ENCODE measurements at regions not wholly inside any gene's neighbourhood (a gene's known extent, or its start where the extent isn't known, plus 50 kb on each side); places are given as distances from the start of the nearest gene placed in this dataset.

DNA sequence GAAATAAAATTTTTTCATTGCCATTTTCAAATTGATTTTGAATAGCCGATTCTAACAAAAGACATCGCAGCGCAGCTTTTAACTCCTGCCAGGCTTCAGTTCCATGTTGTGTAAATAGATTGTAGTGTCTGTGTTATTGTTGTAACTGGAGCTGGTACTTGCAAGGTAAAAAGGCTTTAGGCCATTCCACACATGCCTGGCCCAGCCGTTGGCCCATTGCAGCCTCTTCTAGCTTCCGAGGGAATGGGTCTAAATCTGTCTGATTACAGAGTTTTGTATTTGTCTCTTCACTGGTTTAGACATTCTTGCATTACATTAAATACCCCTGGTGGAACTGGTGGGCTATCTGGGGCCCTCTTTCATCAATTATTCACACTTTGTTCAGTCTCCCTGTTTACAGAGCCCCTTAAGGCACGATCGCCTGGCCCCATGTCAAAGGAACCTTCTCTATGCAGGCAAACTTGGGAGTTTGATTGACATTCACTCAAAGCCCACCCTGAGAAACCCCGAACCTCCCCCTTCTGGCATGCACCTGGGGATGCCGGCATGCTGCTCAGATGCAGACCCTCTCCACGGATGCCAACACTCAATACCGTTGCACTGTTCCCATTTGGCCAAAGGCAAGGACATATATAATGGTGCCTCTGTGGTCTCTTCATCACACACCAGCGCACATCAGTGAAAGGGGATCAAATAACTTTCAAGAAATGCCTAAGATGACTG lies 281.7 kb upstream of the IRX2 start:
- TF ChIP-seq, protein P1, sequence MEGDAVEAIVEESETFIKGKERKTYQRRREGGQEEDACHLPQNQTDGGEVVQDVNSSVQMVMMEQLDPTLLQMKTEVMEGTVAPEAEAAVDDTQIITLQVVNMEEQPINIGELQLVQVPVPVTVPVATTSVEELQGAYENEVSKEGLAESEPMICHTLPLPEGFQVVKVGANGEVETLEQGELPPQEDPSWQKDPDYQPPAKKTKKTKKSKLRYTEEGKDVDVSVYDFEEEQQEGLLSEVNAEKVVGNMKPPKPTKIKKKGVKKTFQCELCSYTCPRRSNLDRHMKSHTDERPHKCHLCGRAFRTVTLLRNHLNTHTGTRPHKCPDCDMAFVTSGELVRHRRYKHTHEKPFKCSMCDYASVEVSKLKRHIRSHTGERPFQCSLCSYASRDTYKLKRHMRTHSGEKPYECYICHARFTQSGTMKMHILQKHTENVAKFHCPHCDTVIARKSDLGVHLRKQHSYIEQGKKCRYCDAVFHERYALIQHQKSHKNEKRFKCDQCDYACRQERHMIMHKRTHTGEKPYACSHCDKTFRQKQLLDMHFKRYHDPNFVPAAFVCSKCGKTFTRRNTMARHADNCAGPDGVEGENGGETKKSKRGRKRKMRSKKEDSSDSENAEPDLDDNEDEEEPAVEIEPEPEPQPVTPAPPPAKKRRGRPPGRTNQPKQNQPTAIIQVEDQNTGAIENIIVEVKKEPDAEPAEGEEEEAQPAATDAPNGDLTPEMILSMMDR (IDR thresholded peaks at IDR 0.05 in 4 of 5, conservative IDR thresholded peaks at IDR 0.05 in 1 of 5) = no peak
- TF ChIP-seq POLR2A (IDR thresholded peaks at IDR 0.05) = no peak
- in situ Hi-C loops (cut with MboI; ENCODE audit: low sequenced_read_pairs in 4 of 4) = no loop called here
- Histone ChIP-seq H3K27me3 (no peaks in the 10 kb centered on the region), H3K36me3 (no peaks in the 10 kb centered on the region), H3K4me3 (no peak overlapping the region), H3K27ac (no peak overlapping the region), H3K9me3 (no peaks in the 10 kb centered on the region), H3K4me1 (no peaks in the 10 kb centered on the region)
- ATAC-seq (no peak), DNase-seq (no peak)
- intact Hi-C loops (cut with DNase I; ENCODE audit: low total_unique reads) = no loop called here

DNA sequence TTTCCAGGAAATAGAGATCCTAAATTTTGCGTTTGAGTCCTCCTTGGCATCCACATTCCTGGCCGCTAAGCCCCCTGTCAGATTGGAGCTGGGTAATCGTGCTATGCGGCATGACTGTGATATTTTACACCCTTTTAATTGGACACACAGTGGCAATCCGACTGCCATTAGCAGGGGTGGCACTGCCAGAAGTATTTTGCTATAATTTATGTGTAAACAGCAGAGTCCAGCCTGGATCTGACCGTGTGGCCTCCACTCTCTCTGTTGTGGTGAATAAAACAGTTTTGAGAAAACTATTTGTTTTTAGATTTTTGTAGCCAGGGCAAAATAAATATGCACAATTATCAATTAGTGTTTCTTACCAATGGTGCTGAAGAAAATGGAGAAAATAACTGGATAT lies 281.0 kb upstream of the IRX2 start:
- no peak for TF ChIP-seq POLR2A (IDR thresholded peaks at IDR 0.05)
- TF ChIP-seq, protein P1 (IDR thresholded peaks at IDR 0.05 in 4 of 5, conservative IDR thresholded peaks at IDR 0.05 in 1 of 5) = no peak
- DNase-seq = no peak
- intact Hi-C loops (cut with DNase I; ENCODE audit: low total_unique reads) = no loop called here

DNA sequence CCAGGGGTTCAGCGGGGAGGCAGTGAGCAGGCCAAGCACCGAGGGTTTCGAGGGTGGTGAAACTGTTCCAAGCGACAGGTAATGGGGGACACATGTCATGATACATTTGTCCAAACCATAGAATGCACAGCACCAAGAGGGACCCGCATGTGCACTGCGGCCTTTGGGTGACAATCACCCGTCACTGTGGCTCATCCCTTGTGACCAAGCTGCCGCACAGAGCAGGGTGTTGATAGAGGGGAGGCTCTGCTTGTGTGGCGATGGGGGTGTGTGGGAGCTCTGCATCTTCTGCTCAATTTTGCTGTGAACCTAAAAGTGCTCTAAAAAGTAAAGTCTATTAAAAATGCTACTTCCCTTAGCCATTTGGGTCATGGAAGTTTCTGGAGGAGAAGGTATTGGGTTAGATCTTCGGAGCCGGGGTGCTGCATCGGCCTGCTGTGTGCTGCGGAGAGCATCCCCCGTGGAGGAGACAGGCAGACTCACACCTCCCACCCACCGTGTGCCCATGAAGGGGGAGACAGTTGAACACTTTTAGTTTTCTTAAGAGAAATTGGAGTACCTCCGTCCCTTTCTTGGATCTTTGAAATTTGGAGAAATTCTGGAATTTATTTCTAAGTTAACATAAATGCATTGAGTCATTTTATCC lies 280.4 kb upstream of the IRX2 start:
- intact Hi-C loops (cut with DNase I; ENCODE audit: low total_unique reads) (no loop called here), in situ Hi-C loops (cut with MboI; ENCODE audit: low sequenced_read_pairs in 4 of 4) (no loop called here)

More for the DNA sequence above, 281.0 kb upstream of the IRX2 start:
- Histone ChIP-seq H3K4me3 (no peak overlapping the region), H3K27me3 (no peaks in the 10 kb centered on the region), H3K27ac (no peak overlapping the region), H3K4me1 (no peaks in the 10 kb centered on the region), H3K9me3 (no peaks in the 10 kb centered on the region), H3K36me3 (no peaks in the 10 kb centered on the region)
- in situ Hi-C loops (cut with MboI; ENCODE audit: low sequenced_read_pairs in 4 of 4) = no loop called here
- ATAC-seq = no peak

DNA sequence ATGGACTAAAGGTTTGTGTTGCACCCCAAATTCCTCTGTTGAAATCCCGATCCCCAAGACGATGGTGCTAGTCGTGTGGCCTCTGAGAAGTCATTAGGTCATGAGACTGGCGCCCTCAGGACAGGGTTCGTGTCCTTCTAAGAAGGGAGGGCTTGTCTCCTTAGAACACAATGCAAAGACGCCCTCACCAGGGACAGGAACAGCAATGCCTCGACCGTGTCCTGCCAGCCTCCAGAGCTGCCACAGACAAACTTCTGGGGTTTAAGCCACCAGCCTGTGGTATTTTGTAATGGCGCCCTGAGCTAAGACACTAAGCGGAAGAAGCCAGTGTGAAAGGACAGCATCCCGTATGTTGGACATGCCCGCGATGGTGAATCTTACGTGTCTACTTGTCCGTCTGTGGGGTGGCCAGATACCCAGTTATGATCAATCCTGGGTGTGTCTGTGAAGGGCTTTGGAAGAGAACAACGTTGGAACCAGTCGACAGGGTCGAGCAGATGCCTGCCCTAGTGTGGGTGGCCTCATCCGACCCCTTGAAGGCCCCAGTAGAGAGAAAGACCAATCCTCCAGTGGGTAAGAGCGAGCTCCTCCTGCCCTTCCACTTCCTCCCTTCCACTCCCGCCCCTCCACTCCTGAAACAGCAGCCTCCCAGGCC lies 279.2 kb upstream of the IRX2 start:
- H3K4me1 ChIP-seq = no peaks in the 10 kb centered on the region
- no peak for DNase-seq
- no peak for TF ChIP-seq POLR2A (IDR thresholded peaks at IDR 0.05)
- TF ChIP-seq, protein P1 (IDR thresholded peaks at IDR 0.05 in 4 of 5, conservative IDR thresholded peaks at IDR 0.05 in 1 of 5) = no peak
- intact Hi-C loops (cut with DNase I; ENCODE audit: low total_unique reads) = no loop called here
- H3K27ac ChIP-seq = no peak overlapping the region
- no peaks in the 10 kb centered on the region for H3K36me3 ChIP-seq
- in situ Hi-C loops (cut with MboI; ENCODE audit: low sequenced_read_pairs in 4 of 4) = no loop called here
- no peak for ATAC-seq
- no peaks in the 10 kb centered on the region for H3K27me3 ChIP-seq
- H3K4me3 ChIP-seq = no peak overlapping the region
- no peaks in the 10 kb centered on the region for H3K9me3 ChIP-seq

More for the DNA sequence above, 280.4 kb upstream of the IRX2 start:
- no peaks in the 10 kb centered on the region for H3K36me3 ChIP-seq
- H3K4me1 ChIP-seq = no peaks in the 10 kb centered on the region
- H3K9me3 ChIP-seq = no peaks in the 10 kb centered on the region
- DNase-seq (no peak), ATAC-seq (no peak)
- no peaks in the 10 kb centered on the region for H3K27me3 ChIP-seq
- H3K27ac ChIP-seq = no peak overlapping the region
- H3K4me3 ChIP-seq = no peak overlapping the region
- TF ChIP-seq, protein P1 (IDR thresholded peaks at IDR 0.05 in 4 of 5, conservative IDR thresholded peaks at IDR 0.05 in 1 of 5) = no peak
- TF ChIP-seq POLR2A (IDR thresholded peaks at IDR 0.05) = no peak
